GM12873 (cell line): ENCODE measurements at regions not wholly inside any gene's neighbourhood (a gene's known extent, or its start where the extent isn't known, plus 50 kb on each side); places are given as distances from the start of the nearest gene placed in this dataset.

Experiments used
- CTCF ChIP-seq: IDR thresholded peaks from 2 replicates; pipeline ENCODE4 v1.5.1; 2012; ENCODE audit warnings: low read depth, mild to moderate bottlenecking, moderate library complexity, low read length, control low read depth; ENCODE audit not compliant: insufficient read depth; ENCODE audit errors: missing control alignments

GRCh38 chr1:90208949-90209348, 214.0 kb downstream of the ZNF326 start:
- TF ChIP-seq CTCF, result no peak

GRCh38 chr1:90206260-90206659, 211.3 kb downstream of the ZNF326 start:
- no peak for TF ChIP-seq CTCF

GRCh38 chr1:90204780-90205179, 209.9 kb downstream of the ZNF326 start:
- no peak for TF ChIP-seq CTCF

- TF ChIP-seq CTCF, result no peak
Observed at GRCh38 chr1:90204023-90204590, 209.2 kb downstream of the ZNF326 start.

- TF ChIP-seq CTCF, result no peak
Observed at GRCh38 chr1:90201467-90202358, 206.8 kb downstream of the ZNF326 start.

GRCh38 chr1:90200646-90201205, 205.8 kb downstream of the ZNF326 start:
- TF ChIP-seq CTCF, result no peak

GRCh38 chr1:90198616-90199332, 203.9 kb downstream of the ZNF326 start:
- TF ChIP-seq CTCF, result no peak
